Hepatocyte (in vitro differentiated cells): ENCODE measurements at regions not wholly inside any gene's neighbourhood (a gene's known extent, or its start where the extent isn't known, plus 50 kb on each side); places are given as distances from the start of the nearest gene placed in this dataset.

Source experiments
- DNase-seq: peaks from one replicate; pipeline ENCODE4 v3.0.0-alpha.2; 2016; ENCODE audit warnings: low spot score
- H2AFZ ChIP-seq: fragments of 200-600 bp; sonication (generic); 2 replicates; pipeline ENCODE4 v1.6.0; 2016; ENCODE audit warnings: antibody characterized with exemption, mild to moderate bottlenecking
- H3K27ac ChIP-seq: fragments of 200-600 bp; sonication (generic); 2 replicates; pipeline ENCODE4 v1.5.1; 2016; ENCODE audit warnings: mild to moderate bottlenecking
- H3K27me3 ChIP-seq: fragments of 200-600 bp; sonication (generic); 2 replicates; pipeline ENCODE4 v1.6.1; 2016
- H3K36me3 ChIP-seq: fragments of 200-600 bp; sonication (generic); replicated peaks from 2 replicates; pipeline ENCODE4 v1.5.1; 2016; ENCODE audit warnings: low read depth; ENCODE audit not compliant: insufficient read depth
- H3K4me1 ChIP-seq: fragments of 200-600 bp; sonication (generic); 2 replicates; pipeline ENCODE4 v1.5.1; 2016; ENCODE audit warnings: mild to moderate bottlenecking, moderate library complexity; ENCODE audit not compliant: insufficient read depth
- H3K4me2 ChIP-seq: fragments of 200-600 bp; sonication (generic); 2 replicates; pipeline ENCODE4 v1.6.0; 2016
- H3K4me3 ChIP-seq: fragments of 200-600 bp; sonication (generic); 2 replicates; pipeline ENCODE4 v1.5.1; 2016; ENCODE audit warnings: mild to moderate bottlenecking
- H3K79me2 ChIP-seq: fragments of 200-600 bp; sonication (generic); 2 replicates; pipeline ENCODE4 v1.6.0; 2017; ENCODE audit warnings: mild to moderate bottlenecking
- H3K9me2 ChIP-seq: fragments of 200-600 bp; sonication (generic); replicated peaks from 2 replicates; pipeline ENCODE4 v1.6.0; 2017; ENCODE audit warnings: mild to moderate bottlenecking; ENCODE audit not compliant: insufficient read depth
- H3K9me3 ChIP-seq: fragments of 200-600 bp; sonication (generic); 2 replicates; pipeline ENCODE4 v1.5.1; 2016; ENCODE audit warnings: low read depth, mild to moderate bottlenecking
- H4K20me1 ChIP-seq: fragments of 200-600 bp; sonication (generic); 2 replicates; pipeline ENCODE4 v1.6.0; 2016; ENCODE audit warnings: mild to moderate bottlenecking; ENCODE audit not compliant: insufficient read depth, poor library complexity, severe bottlenecking
- CTCF ChIP-seq: fragments of 200-600 bp; sonication (generic); IDR thresholded peaks from 2 replicates; pipeline ENCODE4 v1.5.1; 2016; ENCODE audit warnings: antibody characterized with exemption, mild to moderate bottlenecking; ENCODE audit not compliant: poor library complexity
- EZH2 ChIP-seq: fragments of 200-600 bp; sonication (generic); IDR thresholded peaks from 2 replicates; pipeline ENCODE4 v1.6.1; 2016; ENCODE audit warnings: antibody characterized with exemption, mild to moderate bottlenecking, borderline replicate concordance
- EZH2phosphoT487 ChIP-seq: fragments of 200-600 bp; sonication (generic); IDR thresholded peaks from one replicate; pipeline ENCODE4 v1.6.1; 2018; ENCODE audit warnings: antibody characterized with exemption, mild to moderate bottlenecking, low read depth, moderate library complexity; ENCODE audit not compliant: unreplicated experiment, severe bottlenecking
- WGBS: methylation state at CpG from one replicate; pipeline ENCODE4 v1.1.6; 2016; ENCODE audit warnings: low lambda C conversion rate; ENCODE audit errors: missing lambda C conversion rate; 5-methylcytosine and 5-hydroxymethylcytosine counted together

- Histone ChIP-seq H3K4me3 (no peak overlapping the region), H3K4me1 (no peaks in the 10 kb centered on the region), H4K20me1 (no peaks in the 10 kb centered on the region), H3K4me2 (no peak overlapping the region), H3K36me3 (no peaks in the 10 kb centered on the region), H3K27me3 (peaks cover 9% of the 10 kb centered on the region), H3K9me3 (no peaks in the 10 kb centered on the region), H3K27ac (no peak overlapping the region), H3K9me2 (no peaks in the 10 kb centered on the region), H3K79me2 (no peaks in the 10 kb centered on the region), H2AFZ (no peak overlapping the region)
- no peak for DNase-seq
- 53% methylated on average over 2 of the region's 2 CpGs for WGBS
- no peak for TF ChIP-seq EZH2
- TF ChIP-seq CTCF: no peak
- no peak for TF ChIP-seq EZH2phosphoT487
These were observed 283.1 kb upstream of the POU3F1 start for GRCh38 chr1:38329644-38330043.

GRCh38 chr1:38328278-38329035, 281.9 kb upstream of the POU3F1 start:
- Histone ChIP-seq H3K9me3 (no peaks in the 10 kb centered on the region), H3K4me2 (no peak overlapping the region), H3K9me2 (no peaks in the 10 kb centered on the region), H3K79me2 (no peaks in the 10 kb centered on the region), H3K27ac (no peak overlapping the region), H4K20me1 (no peaks in the 10 kb centered on the region), H3K27me3 (peaks cover 9% of the 10 kb centered on the region), H3K4me1 (no peaks in the 10 kb centered on the region), H3K36me3 (no peaks in the 10 kb centered on the region), H2AFZ (no peak overlapping the region), H3K4me3 (no peak overlapping the region)
- DNase-seq: no peak
- no peak for TF ChIP-seq EZH2phosphoT487
- no peak for TF ChIP-seq CTCF
- no peak for TF ChIP-seq EZH2
- 86% methylated on average over 10 of the region's 10 CpGs for WGBS

GRCh38 chr1:38327559-38327973, 281.0 kb upstream of the POU3F1 start:
- no peaks in the 10 kb centered on the region for H3K79me2 ChIP-seq
- no peaks in the 10 kb centered on the region for H4K20me1 ChIP-seq
- H3K9me3 ChIP-seq: no peaks in the 10 kb centered on the region
- no peak for DNase-seq
- H3K4me3 ChIP-seq: no peak overlapping the region
- no peaks in the 10 kb centered on the region for H3K36me3 ChIP-seq
- H3K4me1 ChIP-seq: no peaks in the 10 kb centered on the region
- 79% methylated on average over 2 of the region's 2 CpGs for WGBS
- H3K27me3 ChIP-seq: peaks cover 16% of the 10 kb centered on the region
- H2AFZ ChIP-seq: no peak overlapping the region
- TF ChIP-seq EZH2 (no peak), CTCF (no peak), EZH2phosphoT487 (no peak)
- no peak overlapping the region for H3K4me2 ChIP-seq
- no peak overlapping the region for H3K27ac ChIP-seq
- H3K9me2 ChIP-seq: no peaks in the 10 kb centered on the region
